Stimulated activated effector memory CD8-positive, alpha-beta T cell treated with anti-CD3 and anti-CD28 coated beads, Interleukin-12 subunit alpha, Interleukin-12 subunit beta, amount 100 ng/mL, for 72 hours (primary cell): ENCODE measurements at regions not wholly inside any gene's neighbourhood (a gene's known extent, or its start where the extent isn't known, plus 50 kb on each side); places are given as distances from the start of the nearest gene placed in this dataset.

ENCODE experiments used
- ATAC-seq: fragments of 150-1000 bp; cut with Tn5 transposase; 2 replicates; pipeline ENCODE4 v1.10.0; 2021
- DNase-seq, 2 donors: peaks; one replicate each; pipeline ENCODE4 v3.0.0; 2021 to 2022; ENCODE audit warnings: low spot score in 2 of 2
- H3K27ac Mint-ChIP-seq: one replicate; pipeline ENCODE4 v1.8.0; 2022; ENCODE audit warnings: mild to moderate bottlenecking, mixed read lengths
- H3K36me3 Mint-ChIP-seq: one replicate; pipeline ENCODE4 v1.8.0; 2022; ENCODE audit warnings: mild to moderate bottlenecking, mixed read lengths
- H3K4me1 Mint-ChIP-seq: one replicate; pipeline ENCODE4 v1.8.0; 2022; ENCODE audit warnings: mixed read lengths
- H3K4me3 Mint-ChIP-seq: one replicate; pipeline ENCODE4 v1.8.0; 2022; ENCODE audit warnings: mild to moderate bottlenecking, mixed read lengths
- H3K9me3 Mint-ChIP-seq: one replicate; pipeline ENCODE4 v1.8.0; 2022; ENCODE audit warnings: mixed read lengths

DNA sequence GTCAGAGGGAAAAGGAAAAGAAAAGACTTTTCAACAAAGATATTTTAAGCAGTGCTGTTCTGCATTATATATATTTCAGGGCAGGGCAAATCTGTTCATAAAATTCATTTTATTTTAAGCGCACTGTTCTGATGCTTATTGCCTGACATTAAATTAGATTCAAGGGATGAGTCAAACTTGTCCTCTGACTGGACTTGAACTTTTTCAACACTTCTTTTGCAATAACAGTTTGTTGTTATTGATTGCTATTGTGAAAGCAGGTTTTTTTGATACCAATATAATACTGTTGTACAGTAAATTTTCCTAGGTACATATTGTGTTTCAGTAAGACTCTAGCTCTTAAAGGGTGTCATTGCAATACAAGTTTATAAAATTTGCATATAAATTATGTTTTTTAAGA lies 481.3 kb downstream of the NAF1 start:
- Mint-ChIP-seq H3K27ac (no peak overlapping the region), H3K4me1 (no peaks in the 10 kb centered on the region), H3K9me3 (peaks cover 3% of the 10 kb centered on the region), H3K36me3 (no peaks in the 10 kb centered on the region), H3K4me3 (no peak overlapping the region)
- no peak for DNase-seq
- ATAC-seq, result no peak

DNA sequence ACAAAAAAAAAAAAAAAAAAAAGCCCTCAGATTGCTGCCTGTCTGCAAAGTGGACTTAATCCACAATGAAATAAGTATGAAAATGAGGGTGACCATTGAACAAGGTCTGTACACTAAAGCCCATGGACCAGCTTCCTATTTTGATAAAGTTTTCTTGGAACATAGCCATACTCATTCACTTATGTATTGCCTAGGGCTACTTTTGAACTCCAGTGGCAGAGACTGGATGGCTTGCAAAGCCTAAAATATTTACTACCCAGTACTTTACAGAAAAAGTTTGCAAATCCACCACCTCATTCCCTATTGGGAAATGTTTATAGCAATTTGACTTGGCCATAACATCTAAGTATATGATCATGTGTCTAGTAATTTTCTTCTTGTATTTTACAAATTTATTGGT lies 481.7 kb downstream of the NAF1 start:
- no peaks in the 10 kb centered on the region for H3K36me3 Mint-ChIP-seq
- no peak overlapping the region for H3K27ac Mint-ChIP-seq
- peaks cover 3% of the 10 kb centered on the region for H3K9me3 Mint-ChIP-seq
- no peak for ATAC-seq
- no peak overlapping the region for H3K4me3 Mint-ChIP-seq
- no peaks in the 10 kb centered on the region for H3K4me1 Mint-ChIP-seq
- no peak for DNase-seq

GRCh38 chr4:162684371-162684700 lies 482.4 kb downstream of the NAF1 start:
- ATAC-seq (no peak), DNase-seq (no peak)
- H3K4me1 Mint-ChIP-seq, result no peaks in the 10 kb centered on the region
- H3K9me3 Mint-ChIP-seq, result peaks cover 5% of the 10 kb centered on the region
- H3K27ac Mint-ChIP-seq, result no peak overlapping the region
- no peak overlapping the region for H3K4me3 Mint-ChIP-seq
- no peaks in the 10 kb centered on the region for H3K36me3 Mint-ChIP-seq

DNA sequence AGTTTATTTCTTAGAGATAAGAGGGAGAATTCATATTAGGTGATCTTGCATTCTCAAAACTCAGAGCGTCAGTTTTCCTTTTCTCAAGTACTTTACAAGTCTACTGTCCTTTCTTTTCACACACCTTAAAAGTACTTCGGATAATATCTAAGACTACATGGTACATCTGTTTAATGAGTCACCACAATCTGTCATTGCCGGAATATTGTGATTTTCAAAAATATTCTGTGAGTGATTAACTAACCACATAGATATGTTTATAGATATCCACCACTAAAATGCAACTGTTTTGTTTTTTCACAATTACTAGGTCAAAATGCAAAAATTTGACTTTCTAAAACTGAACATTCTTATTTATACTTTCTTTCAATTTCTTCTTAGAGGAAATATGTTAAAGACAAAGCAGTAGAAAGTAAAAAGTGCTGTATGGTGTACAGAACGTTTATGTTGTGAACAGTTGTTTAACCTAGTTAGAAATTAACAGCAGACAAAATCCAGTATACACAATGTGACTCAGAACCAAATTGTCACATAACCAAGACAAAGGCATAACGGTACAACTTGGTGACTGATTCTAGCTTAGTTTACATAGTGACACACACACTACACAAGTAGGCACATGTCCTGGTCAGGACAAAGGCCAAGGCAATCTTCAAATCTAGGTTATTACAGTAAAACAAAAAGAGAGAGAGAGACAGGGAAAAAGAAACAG lies 482.9 kb downstream of the NAF1 start:
- H3K27ac Mint-ChIP-seq, result no peak overlapping the region
- no peak overlapping the region for H3K4me3 Mint-ChIP-seq
- H3K4me1 Mint-ChIP-seq, result no peaks in the 10 kb centered on the region
- DNase-seq, result no peak
- no peak for ATAC-seq
- H3K9me3 Mint-ChIP-seq, result peaks cover 8% of the 10 kb centered on the region
- no peaks in the 10 kb centered on the region for H3K36me3 Mint-ChIP-seq

DNA sequence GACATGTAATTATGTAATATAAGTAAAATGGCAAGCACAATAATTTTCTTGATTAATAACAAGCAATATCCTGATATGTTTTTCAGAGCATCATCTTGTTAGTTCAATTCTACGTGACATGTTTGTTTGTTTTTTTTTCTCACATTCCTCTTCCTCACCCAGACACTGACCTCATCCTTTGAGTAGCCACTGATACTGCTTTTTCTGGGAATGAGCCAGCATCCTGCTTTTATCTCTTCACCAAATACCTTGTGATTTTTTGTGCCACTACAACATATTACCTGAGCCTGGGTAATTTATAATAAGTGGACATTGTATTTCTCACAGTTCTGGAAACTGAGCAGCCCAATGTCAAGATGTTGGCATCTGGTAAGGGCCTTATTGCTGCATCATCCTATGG lies 484.0 kb downstream of the NAF1 start:
- no peaks in the 10 kb centered on the region for H3K36me3 Mint-ChIP-seq
- no peak overlapping the region for H3K27ac Mint-ChIP-seq
- H3K9me3 Mint-ChIP-seq, result peaks cover 13% of the 10 kb centered on the region
- no peak for DNase-seq
- H3K4me1 Mint-ChIP-seq, result no peaks in the 10 kb centered on the region
- no peak overlapping the region for H3K4me3 Mint-ChIP-seq
- no peak for ATAC-seq

- Mint-ChIP-seq H3K9me3 (peaks cover 16% of the 10 kb centered on the region), H3K27ac (no peak overlapping the region), H3K36me3 (no peaks in the 10 kb centered on the region), H3K4me3 (no peak overlapping the region), H3K4me1 (no peaks in the 10 kb centered on the region)
- no peak for ATAC-seq
- no peak for DNase-seq
Observed at GRCh38 chr4:162681212-162681611, 485.5 kb downstream of the NAF1 start.

DNA sequence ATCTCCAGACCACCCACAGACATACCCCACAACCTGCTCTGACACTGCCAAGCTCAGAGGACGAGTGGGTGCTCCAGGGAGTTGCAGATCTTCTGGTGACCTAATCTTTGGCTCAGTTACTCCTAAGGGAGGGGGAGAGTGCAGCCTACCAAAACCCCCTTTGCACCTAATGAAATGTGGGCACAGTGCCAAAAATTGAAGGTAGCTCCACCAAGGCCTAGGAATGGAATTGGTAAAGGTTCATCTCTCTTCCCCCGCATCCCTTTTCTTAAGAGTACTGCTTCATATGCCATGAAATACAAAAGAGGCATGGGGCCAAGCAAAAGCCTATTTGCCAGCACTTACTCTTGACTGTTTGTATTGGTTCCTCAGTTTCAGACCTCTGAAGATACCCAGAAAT lies 491.0 kb downstream of the NAF1 start:
- no peak for DNase-seq
- peaks cover 18% of the 10 kb centered on the region for H3K9me3 Mint-ChIP-seq
- no peak overlapping the region for H3K27ac Mint-ChIP-seq
- no peak overlapping the region for H3K4me3 Mint-ChIP-seq
- no peaks in the 10 kb centered on the region for H3K4me1 Mint-ChIP-seq
- no peaks in the 10 kb centered on the region for H3K36me3 Mint-ChIP-seq
- no peak for ATAC-seq

DNA sequence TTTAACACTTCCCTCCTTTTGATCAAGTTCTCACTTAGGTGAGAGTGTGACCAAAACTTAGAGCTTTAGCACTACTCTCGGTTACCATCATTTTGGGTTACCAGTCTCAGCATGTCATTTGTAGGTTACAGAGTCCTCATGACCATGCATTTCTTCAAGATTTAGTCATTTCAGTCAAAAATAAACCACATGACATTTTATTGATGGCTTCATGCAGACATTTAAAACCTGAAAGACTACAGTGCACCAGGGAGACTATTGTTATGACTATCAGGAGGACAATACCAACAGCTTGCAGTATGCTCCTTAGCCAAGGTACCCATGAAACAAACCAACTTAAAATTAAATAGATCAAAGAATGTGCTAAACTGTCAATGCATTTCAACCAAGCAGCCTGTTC lies 498.1 kb upstream of the FSTL5 start:
- ATAC-seq (no peak), DNase-seq (no peak)
- H3K36me3 Mint-ChIP-seq, result no peaks in the 10 kb centered on the region
- H3K4me3 Mint-ChIP-seq, result no peak overlapping the region
- peaks cover 15% of the 10 kb centered on the region for H3K9me3 Mint-ChIP-seq
- H3K4me1 Mint-ChIP-seq, result no peaks in the 10 kb centered on the region
- no peak overlapping the region for H3K27ac Mint-ChIP-seq

GRCh38 chr4:162659716-162660115 lies 495.9 kb upstream of the FSTL5 start:
- DNase-seq, result no peak
- ATAC-seq, result no peak
- Mint-ChIP-seq H3K4me3 (no peak overlapping the region), H3K36me3 (no peaks in the 10 kb centered on the region), H3K4me1 (no peaks in the 10 kb centered on the region), H3K27ac (no peak overlapping the region), H3K9me3 (peaks cover 11% of the 10 kb centered on the region)

DNA sequence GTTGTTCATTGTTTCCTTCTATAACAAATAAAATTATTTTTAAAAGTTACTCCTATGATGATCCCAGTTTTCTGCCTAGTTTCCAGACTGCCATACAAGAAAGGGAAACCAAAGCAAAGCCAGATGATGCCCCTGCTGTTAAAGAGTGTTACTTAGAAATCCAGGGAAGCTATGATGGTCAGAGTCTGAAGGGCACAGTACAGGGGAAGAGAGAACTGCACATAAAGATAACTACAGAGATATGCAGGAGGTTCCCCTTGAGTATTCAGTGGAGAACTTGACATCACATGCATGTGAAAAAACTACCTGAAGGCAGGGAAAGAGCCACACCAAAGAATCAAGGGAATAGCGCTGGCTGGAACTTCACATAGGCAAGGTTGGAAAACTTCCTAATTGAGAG lies 494.2 kb upstream of the FSTL5 start:
- no peak for ATAC-seq
- H3K4me1 Mint-ChIP-seq, result no peaks in the 10 kb centered on the region
- peaks cover 10% of the 10 kb centered on the region for H3K9me3 Mint-ChIP-seq

GRCh38 chr4:162650166-162650565 lies 486.4 kb upstream of the FSTL5 start:
- peaks cover 5% of the 10 kb centered on the region for H3K9me3 Mint-ChIP-seq
- H3K4me3 Mint-ChIP-seq, result no peak overlapping the region
- ATAC-seq, result no peak
- H3K27ac Mint-ChIP-seq, result no peak overlapping the region
- H3K4me1 Mint-ChIP-seq, result no peaks in the 10 kb centered on the region
- DNase-seq, result no peak
- H3K36me3 Mint-ChIP-seq, result no peaks in the 10 kb centered on the region

More for the DNA sequence above, 494.2 kb upstream of the FSTL5 start:
- Mint-ChIP-seq H3K4me3 (no peak overlapping the region), H3K27ac (no peak overlapping the region), H3K36me3 (no peaks in the 10 kb centered on the region)
- DNase-seq, result no peak

DNA sequence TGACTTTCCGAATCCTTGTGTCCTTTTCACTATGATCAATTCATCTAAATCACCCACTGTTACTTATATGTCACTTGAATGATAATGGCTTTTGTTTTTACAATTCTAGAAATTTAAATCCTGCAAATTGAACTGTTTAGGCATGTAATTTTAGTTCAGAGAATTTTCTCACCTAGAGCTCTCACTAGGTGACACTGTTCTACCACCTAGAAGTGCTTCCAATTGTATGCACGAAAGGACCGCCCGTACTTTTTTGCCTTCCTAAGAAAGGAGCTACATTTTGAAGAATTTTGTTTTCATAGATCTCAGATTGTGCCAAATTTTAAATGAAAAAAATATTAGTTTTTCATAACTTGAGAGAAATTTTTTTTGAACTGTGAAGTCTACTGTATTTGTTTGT lies 481.6 kb upstream of the FSTL5 start:
- Mint-ChIP-seq H3K9me3 (peaks cover 14% of the 10 kb centered on the region), H3K4me1 (no peaks in the 10 kb centered on the region), H3K27ac (no peak overlapping the region), H3K36me3 (no peaks in the 10 kb centered on the region), H3K4me3 (no peak overlapping the region)
- DNase-seq (no peak), ATAC-seq (no peak)

DNA sequence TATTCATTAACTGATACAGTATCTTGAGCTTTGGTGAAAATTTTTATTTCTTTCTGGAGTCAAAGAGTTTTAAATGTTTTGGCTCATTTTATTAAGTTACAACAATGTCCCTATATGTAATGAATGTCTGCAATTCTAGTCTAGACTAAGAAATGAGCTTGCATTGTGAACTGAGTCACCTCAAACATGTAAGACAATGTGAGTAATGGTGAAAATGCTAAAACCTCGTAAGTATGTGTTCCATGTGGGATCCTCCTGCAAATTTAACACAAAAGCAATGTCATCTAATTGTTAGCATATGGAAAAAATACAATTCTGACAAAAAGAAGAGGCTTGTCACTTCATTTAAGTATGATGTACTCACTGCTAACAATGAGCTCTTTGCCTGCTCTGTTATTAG lies 480.5 kb upstream of the FSTL5 start:
- no peak for ATAC-seq
- H3K4me1 Mint-ChIP-seq, result no peaks in the 10 kb centered on the region
- H3K27ac Mint-ChIP-seq, result no peak overlapping the region
- peaks cover 14% of the 10 kb centered on the region for H3K9me3 Mint-ChIP-seq
- no peak for DNase-seq
- H3K4me3 Mint-ChIP-seq, result no peak overlapping the region
- H3K36me3 Mint-ChIP-seq, result no peaks in the 10 kb centered on the region

DNA sequence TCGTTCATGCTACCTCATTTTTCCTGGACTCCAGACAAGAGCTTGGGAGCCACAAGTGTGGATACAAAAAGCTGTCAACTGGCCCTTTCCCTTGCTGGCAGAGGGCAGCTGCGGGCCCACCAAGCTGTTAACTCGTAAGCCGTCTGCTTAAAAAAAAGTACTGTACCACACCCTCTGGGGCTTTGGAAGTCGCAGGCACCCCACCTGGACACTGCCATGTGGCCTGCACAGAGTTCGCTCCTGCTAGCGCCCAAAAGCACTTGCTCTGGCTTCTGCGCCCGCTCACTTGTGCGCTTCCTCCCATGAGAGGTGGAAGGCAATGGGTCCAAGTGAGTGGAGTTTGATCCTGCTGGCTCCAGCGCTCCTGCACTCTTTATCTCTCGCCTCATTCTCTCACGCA lies 476.4 kb upstream of the FSTL5 start:
- no peak for DNase-seq
- Mint-ChIP-seq H3K4me3 (no peak overlapping the region), H3K27ac (no peak overlapping the region), H3K9me3 (peaks cover 14% of the 10 kb centered on the region), H3K4me1 (no peaks in the 10 kb centered on the region), H3K36me3 (no peaks in the 10 kb centered on the region)
- no peak for ATAC-seq

DNA sequence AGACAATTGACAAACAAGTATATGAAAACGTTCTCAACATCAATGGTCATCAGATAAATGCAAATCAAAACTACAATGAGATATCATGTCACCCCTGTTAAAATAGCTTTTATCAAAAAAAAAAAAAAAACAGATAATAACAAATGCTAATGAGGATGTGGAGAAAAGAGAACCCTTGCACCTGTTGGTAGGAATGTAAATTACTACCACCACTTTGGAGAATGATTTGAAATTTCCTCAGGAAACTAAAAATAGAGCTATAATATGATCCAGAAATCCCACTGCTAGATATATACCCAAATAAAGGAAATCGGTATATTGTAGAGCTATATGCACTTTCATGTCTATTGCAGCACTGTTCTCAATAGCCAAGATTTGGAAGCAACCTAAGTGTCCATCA lies 470.6 kb upstream of the FSTL5 start:
- Mint-ChIP-seq H3K36me3 (no peaks in the 10 kb centered on the region), H3K9me3 (peaks cover 20% of the 10 kb centered on the region), H3K4me1 (no peaks in the 10 kb centered on the region), H3K4me3 (no peak overlapping the region), H3K27ac (no peak overlapping the region)
- ATAC-seq (no peak), DNase-seq (no peak)

- DNase-seq, result no peak
- no peaks in the 10 kb centered on the region for H3K4me1 Mint-ChIP-seq
- no peaks in the 10 kb centered on the region for H3K9me3 Mint-ChIP-seq
- H3K27ac Mint-ChIP-seq, result no peak overlapping the region
- H3K36me3 Mint-ChIP-seq, result no peaks in the 10 kb centered on the region
- ATAC-seq, result no peak
- no peak overlapping the region for H3K4me3 Mint-ChIP-seq
Observed at GRCh38 chr4:162622664-162623063, 458.9 kb upstream of the FSTL5 start.

DNA sequence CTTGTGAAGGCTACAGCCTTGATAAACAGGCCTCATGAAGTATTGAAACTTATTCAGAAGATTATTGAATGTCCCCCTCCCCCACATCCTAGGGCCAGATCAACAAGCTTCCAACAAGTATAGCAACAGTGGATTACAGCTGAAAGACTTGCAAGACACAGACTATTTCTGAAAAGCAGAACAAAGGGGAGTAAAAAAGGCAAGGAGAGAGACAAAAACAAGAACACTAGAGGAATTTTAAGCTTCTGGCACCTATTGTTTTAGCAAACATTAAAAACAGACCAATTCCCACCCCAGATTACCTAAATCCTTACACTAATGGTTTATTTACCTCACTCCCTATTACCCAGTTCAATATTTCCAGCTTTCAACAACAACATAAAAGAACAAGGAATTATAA lies 446.3 kb upstream of the FSTL5 start:
- Mint-ChIP-seq H3K4me1 (no peaks in the 10 kb centered on the region), H3K9me3 (peaks cover 13% of the 10 kb centered on the region), H3K4me3 (no peak overlapping the region), H3K36me3 (no peaks in the 10 kb centered on the region), H3K27ac (no peak overlapping the region)
- DNase-seq (no peak), ATAC-seq (no peak)
